KOPT-K1 (cell line): ENCODE measurements at regions not wholly inside any gene's neighbourhood (a gene's known extent, or its start where the extent isn't known, plus 50 kb on each side); places are given as distances from the start of the nearest gene placed in this dataset.

ENCODE experiments used
- H3K27ac ChIP-seq: fragments of 200-600 bp; sonication (generic); 2 replicates; pipeline ENCODE4 v1.5.1; 2016; ENCODE audit warnings: antibody characterized with exemption, mild to moderate bottlenecking, low read depth, low read length; ENCODE audit not compliant: poor library complexity, severe bottlenecking
- H3K36me3 ChIP-seq: fragments of 200-600 bp; sonication (generic); 2 replicates; pipeline ENCODE4 v1.5.1; 2017; ENCODE audit warnings: antibody characterized with exemption, mild to moderate bottlenecking, low read length, moderate library complexity; ENCODE audit not compliant: insufficient read depth
- H3K9me3 ChIP-seq: fragments of 200-600 bp; sonication (generic); 2 replicates; pipeline ENCODE4 v1.5.1; 2017; ENCODE audit warnings: antibody characterized with exemption, low read length, mild to moderate bottlenecking; ENCODE audit not compliant: insufficient read depth, poor library complexity, severe bottlenecking

DNA sequence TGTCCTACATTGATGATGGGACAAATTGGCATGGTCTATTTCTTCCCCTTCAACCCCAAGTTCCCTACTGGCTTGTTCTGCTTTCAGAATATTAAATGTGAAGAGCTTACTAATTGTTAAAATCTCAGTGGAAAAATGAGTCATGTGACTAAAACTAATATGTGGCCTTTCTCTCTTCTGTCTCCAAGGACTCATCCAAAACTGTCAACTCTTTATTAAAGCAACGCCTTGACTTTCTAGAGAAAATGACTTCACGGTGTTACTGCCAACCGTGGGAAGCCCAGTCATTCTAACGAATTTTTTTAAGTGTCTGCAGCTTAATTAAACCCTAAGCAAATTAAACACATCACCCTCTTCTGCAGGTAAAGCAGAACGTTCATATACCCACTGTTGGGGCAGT lies 431.6 kb downstream of the DTWD2 start:
- H3K36me3 ChIP-seq = no peaks in the 10 kb centered on the region
- no peak overlapping the region for H3K27ac ChIP-seq
- H3K9me3 ChIP-seq = no peaks in the 10 kb centered on the region

DNA sequence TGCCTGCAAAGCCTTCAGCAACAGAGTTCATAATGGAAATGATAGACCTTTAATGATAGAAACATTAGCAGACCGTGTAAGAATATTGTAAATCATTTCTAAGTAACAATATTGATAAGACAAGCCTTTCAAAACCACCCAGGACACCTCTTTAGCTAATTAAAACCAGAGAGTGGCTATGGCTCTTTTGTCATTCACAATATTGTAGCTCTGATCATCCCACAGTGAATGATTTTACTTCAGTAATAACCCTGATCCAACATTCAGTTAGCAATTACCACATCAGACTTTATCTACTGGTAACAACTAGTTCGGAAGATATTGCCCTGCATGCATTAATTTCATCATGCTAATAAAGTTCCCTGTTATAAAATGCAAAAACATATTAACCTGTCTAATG lies 432.6 kb downstream of the DTWD2 start:
- Histone ChIP-seq H3K9me3 (no peaks in the 10 kb centered on the region), H3K36me3 (no peaks in the 10 kb centered on the region), H3K27ac (no peak overlapping the region)

DNA sequence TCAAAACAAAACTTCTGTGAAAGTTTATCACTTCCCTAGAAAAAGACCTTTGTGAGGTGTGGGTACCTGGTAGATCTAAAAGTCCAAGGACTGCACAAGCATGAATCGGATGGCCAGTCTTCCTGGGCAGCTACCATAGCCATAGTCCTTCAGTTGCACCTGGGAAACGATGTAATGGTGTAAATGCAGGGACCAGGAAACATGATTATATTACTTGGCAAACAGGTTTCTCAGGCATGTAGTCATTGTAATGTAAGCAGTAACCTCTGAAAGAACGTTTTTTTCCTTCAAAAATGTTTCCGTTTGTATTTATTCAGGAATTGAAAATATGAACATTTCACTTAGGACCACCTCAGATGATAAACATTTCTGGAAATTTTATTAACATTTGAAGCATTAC lies 433.4 kb downstream of the DTWD2 start:
- Histone ChIP-seq H3K27ac (no peak overlapping the region), H3K9me3 (no peaks in the 10 kb centered on the region), H3K36me3 (no peaks in the 10 kb centered on the region)

DNA sequence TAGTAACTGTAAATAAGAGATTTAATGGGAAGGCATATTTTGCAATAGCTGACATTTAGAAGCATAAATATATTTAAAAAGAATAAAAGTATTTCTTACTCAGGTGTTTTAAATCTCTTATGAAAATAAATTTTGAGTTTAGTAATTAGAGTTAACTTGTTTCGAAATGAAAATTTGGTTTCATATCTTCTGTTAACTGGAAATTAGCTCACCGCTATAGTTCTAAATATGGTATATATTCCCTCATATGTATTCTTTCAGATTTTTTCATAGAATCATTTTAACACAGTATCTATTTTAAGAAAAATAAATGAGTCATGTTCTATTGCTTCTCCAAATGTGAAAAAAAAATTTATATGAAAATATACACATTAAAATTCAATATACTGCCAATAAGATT lies 434.1 kb downstream of the DTWD2 start:
- Histone ChIP-seq H3K36me3 (no peaks in the 10 kb centered on the region), H3K9me3 (no peaks in the 10 kb centered on the region), H3K27ac (no peak overlapping the region)

DNA sequence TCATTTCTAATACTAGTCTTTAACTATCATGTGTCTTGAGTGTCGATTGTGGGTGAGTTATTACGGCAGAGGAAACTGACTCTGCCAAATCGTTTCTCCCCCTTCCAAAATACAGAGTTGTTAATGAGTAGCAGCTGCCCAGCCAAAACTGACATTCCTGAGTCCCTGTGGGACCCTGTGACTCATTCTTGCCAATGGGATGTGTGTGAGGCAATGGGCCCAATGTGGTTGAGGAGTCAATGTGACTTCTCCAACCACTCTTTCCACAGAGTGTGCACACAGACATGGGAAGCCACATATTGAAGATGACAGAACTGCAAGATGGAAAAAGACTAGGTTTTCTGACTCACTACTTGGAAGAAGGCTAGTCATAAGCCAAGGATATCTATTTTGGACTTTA lies 434.7 kb downstream of the DTWD2 start:
- H3K9me3 ChIP-seq = no peaks in the 10 kb centered on the region
- H3K36me3 ChIP-seq = no peaks in the 10 kb centered on the region
- H3K27ac ChIP-seq = no peak overlapping the region

DNA sequence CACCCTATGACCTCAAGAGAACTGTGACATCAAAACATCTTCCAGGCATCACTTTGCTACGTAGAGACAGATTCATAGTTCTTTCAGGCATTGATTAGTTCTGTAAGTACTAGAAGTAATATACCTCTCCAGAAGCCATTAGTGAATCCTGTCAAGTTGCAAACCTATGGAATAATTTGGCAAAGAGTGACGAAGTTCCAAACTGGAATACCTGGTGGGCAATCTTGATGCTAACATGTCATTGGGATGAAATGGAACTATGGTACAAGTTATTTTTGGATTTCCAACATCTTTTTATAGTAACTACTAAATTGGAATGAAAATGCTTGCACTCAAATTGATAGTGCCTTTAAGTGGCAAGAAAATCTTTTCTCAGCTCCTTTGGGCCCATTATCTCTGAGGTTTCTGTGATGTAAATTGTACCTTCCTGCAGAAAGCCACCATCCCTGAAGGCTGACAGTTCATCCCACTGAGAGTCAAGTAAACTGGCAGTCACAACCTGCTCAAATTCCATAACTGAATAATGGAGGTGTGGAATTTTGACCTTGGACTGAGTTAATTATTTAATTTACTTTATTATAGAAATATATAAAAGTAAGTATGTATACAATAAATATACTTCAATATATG lies 435.5 kb downstream of the DTWD2 start:
- H3K36me3 ChIP-seq = no peaks in the 10 kb centered on the region

DNA sequence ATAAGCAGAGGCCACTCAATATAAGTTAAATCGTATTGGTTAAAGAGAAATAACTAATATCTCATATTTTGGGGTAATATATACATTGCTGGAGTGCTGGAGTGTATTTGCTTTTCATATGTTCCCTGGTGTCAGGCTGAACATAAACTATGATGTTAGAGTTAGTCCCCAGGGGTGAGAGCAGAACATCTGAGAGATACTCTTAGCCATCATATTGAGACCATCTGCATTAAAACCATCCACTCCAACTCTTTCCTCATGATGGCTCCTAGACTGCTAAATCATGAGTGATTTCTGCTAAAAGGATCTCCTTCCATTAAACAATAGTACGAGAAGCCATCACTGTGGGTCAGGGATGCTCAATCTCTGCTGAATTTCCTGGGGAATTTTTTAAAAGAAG lies 436.2 kb downstream of the DTWD2 start:
- no peaks in the 10 kb centered on the region for H3K9me3 ChIP-seq
- H3K27ac ChIP-seq = no peak overlapping the region
- H3K36me3 ChIP-seq = no peaks in the 10 kb centered on the region

More for the DNA sequence above, 435.5 kb downstream of the DTWD2 start:
- H3K9me3 ChIP-seq = no peaks in the 10 kb centered on the region
- no peak overlapping the region for H3K27ac ChIP-seq

DNA sequence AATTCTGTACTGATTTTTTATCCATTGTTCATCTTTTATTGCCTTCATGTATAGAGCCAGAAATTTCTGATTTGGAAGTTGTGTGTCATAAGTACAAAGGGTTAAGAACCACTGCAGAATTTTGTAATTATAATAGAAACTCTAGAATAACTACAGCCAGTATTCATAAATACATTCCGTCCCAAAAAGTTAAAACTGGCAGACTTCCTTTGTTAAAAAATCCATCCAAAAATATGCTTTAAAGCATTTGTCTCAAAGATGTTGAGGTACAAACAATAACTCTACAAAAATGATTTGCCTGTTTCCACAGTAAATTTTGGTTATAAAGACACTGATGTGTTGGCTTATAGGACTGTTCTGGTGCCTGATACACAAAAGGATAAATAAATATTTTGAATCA lies 436.6 kb downstream of the DTWD2 start:
- Histone ChIP-seq H3K27ac (no peak overlapping the region), H3K36me3 (no peaks in the 10 kb centered on the region), H3K9me3 (no peaks in the 10 kb centered on the region)

DNA sequence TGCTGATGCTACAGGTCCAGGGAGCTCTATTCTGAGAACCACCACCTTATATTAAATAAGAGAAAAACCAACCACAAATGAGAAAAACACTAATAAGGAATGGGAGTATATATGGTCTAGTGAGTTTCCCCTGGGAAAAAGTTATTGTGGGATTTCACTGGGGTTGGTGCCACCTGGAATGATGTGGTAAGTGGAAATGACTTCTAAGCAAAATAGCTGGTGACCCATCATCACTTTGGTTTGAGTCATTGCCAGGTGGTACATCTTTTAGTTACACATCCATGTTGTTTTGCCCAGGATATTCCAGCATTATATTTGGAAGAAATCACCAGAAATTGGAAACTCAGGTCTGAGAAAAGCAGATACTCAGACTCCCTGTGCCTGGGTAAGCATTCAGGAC lies 437.3 kb downstream of the DTWD2 start:
- Histone ChIP-seq H3K27ac (no peak overlapping the region), H3K36me3 (no peaks in the 10 kb centered on the region), H3K9me3 (no peaks in the 10 kb centered on the region)

DNA sequence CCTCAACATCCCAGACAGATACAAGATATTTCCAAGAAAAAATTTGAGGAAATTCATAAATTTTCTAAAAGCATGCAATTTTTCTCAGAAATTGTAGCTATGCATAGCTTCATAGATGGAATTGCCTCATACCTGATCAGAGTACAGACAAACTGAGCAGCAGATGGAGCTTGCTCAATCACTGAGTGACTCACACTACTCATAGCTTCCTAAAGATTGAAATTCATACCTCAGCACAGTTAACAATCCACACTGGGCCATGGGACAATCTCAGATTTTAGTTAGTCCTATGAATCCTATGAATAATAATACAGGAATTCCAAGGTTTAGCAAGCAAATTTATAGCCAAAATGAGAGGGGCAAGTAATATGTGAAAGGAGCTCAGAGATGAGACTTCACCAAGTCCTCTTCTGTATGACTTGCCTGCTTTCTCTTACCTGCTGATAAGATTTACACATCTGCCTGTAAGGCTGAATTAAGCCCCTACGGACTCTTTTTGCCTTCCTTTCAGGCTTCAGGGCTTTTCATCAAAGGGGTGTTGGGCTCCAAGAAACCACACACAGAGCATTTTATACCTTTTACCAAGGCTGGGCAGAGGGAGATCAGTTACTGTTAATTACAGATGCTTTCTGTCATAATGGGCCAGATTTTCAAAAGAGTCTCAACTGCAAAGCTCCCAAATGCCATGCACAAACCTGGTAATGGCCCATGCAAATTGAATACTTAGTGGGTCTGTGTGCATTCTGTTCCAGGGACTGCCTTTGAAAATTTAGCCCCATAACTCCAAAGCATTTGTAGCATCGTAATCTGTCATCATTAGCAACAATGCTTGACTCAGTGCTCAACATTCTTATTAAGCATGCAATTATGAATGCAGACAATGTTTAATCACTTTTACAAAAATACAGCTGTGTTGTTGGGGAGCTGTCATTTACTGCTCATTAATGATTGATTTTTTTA lies 439.3 kb downstream of the DTWD2 start:
- no peaks in the 10 kb centered on the region for H3K36me3 ChIP-seq
- H3K27ac ChIP-seq = no peak overlapping the region
- H3K9me3 ChIP-seq = no peaks in the 10 kb centered on the region

DNA sequence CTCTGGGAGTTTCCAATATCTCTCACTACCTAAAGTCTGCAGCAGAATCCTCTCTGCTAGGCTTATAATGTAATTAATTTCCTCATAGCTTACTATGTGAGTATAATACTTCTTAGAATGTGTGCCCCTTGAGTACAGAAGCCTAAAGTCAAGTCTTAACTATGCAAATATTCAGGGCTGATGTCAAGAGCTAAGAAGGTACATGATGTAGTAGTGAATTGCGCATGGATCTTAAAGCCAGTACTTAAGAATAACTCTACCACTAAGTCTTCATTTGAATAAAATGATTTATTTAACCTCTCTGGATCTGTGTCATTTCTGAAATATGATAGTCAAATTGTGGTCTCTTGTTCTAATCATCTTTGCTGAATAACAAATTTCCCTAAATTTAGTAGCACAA lies 442.9 kb downstream of the DTWD2 start:
- no peak overlapping the region for H3K27ac ChIP-seq
- no peaks in the 10 kb centered on the region for H3K9me3 ChIP-seq
- H3K36me3 ChIP-seq = no peaks in the 10 kb centered on the region

DNA sequence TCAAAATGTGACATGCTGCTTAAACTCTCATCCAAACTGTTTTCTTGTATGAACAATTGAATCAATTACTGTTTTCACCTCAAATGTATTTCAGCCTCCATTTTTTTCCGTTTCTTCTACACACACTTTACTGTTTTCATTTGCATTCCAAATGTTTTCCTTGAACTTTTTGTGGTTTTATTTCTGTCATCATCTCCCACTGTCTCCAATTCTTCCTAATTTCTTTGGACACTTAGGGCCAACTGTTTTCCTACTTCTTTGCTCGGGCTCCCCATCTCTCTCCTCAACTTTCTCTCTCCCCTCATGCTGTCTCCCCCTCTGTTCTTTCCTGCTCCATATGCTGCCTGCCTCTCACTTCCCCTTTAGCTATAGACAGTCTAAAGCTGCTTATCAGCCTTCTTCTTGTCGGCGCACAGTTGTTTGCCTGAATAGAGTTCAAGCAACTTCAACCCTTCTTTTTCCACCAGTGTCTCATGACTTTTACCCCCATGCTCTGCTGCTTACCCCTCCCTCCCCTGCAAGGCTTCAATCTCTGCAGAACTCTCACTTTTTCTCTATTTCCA lies 443.4 kb downstream of the DTWD2 start:
- Histone ChIP-seq H3K36me3 (no peaks in the 10 kb centered on the region), H3K9me3 (no peaks in the 10 kb centered on the region), H3K27ac (no peak overlapping the region)

DNA sequence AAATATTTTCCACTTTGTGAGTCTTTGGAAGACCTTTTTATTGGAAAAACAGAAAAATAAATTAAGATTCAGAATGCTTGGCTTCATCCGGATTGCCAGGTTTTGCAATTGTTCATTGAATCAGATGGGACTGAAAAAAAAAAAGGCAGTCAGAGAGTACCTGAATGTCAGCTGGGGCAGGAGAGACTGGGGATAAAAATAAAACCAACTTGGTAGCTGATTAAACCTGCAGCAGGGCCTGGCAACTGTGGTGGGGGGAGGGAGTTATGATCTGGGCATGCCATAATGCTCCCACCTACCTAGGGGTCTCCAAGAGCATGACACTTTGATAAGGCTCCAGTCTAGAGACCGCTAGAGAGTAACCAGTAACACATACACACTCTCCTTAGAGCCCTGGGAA lies 454.4 kb downstream of the DTWD2 start:
- Histone ChIP-seq H3K9me3 (no peaks in the 10 kb centered on the region), H3K27ac (no peak overlapping the region), H3K36me3 (no peaks in the 10 kb centered on the region)

DNA sequence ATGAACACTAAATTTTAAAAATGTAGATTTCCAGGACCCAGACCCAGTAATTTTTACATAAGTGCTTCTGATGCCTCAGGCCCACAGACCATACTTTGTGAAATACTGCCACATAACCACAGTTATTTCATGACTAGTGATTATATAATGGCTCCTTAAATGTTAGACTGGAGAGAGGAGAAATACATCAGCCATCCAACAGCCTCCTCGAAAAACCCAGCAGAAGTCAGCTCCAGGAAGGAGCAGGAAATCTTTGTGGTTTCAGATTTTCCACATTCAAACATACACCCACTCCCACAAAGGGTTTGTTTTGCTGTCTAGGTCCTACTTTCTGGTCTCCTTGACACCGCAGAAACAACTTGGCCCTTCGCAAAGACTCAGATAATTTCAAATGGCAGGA lies 455.2 kb downstream of the DTWD2 start:
- Histone ChIP-seq H3K36me3 (no peaks in the 10 kb centered on the region), H3K27ac (no peak overlapping the region), H3K9me3 (no peaks in the 10 kb centered on the region)

DNA sequence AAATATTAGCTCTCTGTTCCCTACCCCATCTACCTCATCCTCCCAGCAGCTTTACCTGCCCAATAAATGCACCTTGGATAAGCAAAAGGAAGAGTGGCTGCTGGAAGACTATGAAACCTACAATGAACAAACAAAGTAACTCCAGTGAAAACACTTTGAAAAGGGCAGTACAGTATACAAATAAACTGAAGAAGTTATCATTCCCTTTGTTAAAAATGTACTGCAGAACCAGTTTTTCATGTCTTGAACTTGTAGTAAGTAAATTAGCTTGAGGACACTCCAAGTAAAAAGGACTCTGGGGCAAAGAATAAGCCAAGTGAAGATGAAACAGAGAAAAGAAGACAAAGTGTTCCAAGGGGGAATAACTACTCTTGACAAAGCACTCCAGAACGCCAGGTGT lies 457.1 kb downstream of the DTWD2 start:
- Histone ChIP-seq H3K9me3 (no peaks in the 10 kb centered on the region), H3K36me3 (no peaks in the 10 kb centered on the region), H3K27ac (no peak overlapping the region)
